ENCODE measurements at regions not wholly inside any gene's neighbourhood (a gene's known extent, or its start where the extent isn't known, plus 50 kb on each side); places are given as distances from the start of the nearest gene placed in this dataset.

DNA sequence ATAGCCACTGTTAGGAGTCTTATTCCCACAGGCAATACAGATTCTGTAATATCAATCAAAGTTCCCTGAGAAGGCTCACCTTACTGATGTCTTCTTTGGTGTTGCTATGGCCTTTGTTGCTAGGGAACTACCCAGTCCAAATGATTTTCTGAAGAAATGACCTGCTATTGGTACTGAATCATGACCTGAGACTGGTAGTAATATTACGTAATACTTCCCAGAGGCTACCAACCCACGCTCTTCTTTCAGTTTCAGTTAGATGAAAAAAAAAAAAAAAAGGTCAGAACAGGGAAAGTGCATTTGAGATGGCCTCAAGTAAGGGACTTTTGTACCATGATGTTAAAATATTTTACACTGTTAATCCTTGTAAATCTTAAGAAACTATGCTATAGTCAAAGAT lies 1092.5 kb upstream of the EPHA6 start:
- TF ChIP-seq EZH2 (IDR thresholded peaks at IDR 0.05) (no peak), FOXP2 (optimal IDR thresholded peaks at IDR 0.05; ENCODE audit: control extremely low read depth, extremely low read length, insufficient read depth) (no peak)

Measured in SK-N-MC (cell line).